NT2/D1 (cell line): ENCODE measurements at regions not wholly inside any gene's neighbourhood (a gene's known extent, or its start where the extent isn't known, plus 50 kb on each side); places are given as distances from the start of the nearest gene placed in this dataset.

Source experiments
- YY1 ChIP-seq: IDR thresholded peaks from 2 replicates; pipeline ENCODE4 v1.6.1; 2011; ENCODE audit not compliant: insufficient read length, insufficient read depth
- ZNF274 ChIP-seq: IDR thresholded peaks from 2 replicates; pipeline ENCODE4 v1.6.1; 2011; ENCODE audit warnings: mild to moderate bottlenecking, low read depth, low read length

- no peak for TF ChIP-seq ZNF274
- TF ChIP-seq YY1: no peak
These were observed 134.5 kb upstream of the ZNF804A start for GRCh38 chr2:184463866-184464248.
